ENCODE measurements at regions not wholly inside any gene's neighbourhood (a gene's known extent, or its start where the extent isn't known, plus 50 kb on each side); places are given as distances from the start of the nearest gene placed in this dataset.

DNA sequence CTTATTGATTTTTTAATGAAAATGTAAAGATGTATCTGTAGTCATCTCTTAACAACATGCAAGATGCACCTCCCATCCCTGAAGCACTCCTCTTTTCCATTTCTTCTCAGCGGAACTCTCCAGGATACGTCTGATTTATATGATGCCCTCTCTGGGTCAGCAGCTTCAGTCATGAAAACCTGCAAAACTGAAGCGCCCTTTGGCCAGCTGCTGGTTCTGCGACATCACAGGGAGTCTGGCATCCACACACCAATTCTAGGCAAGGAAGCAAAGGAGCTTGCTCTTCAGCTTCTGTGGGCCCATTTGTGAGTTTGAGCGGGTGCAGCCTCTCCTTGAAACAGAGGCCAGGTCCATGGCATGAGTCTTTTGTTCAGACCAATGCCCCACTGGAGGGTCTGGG, 1253.3 kb downstream of the TBC1D22A start:
- no peaks in the 10 kb centered on the region for H3K4me1 ChIP-seq
- H3K27ac ChIP-seq = no peak overlapping the region
- no peak overlapping the region for H3K4me3 ChIP-seq
- no peaks in the 10 kb centered on the region for H3K36me3 ChIP-seq
- peak; percentile 26 for DNase-seq (ENCODE audit: low spot score)
- H3K27me3 ChIP-seq = no peaks in the 10 kb centered on the region
- H3K9me3 ChIP-seq = peaks cover 0 to 15% of the 10 kb centered on the region in 2 donors
- TF ChIP-seq, protein P1, sequence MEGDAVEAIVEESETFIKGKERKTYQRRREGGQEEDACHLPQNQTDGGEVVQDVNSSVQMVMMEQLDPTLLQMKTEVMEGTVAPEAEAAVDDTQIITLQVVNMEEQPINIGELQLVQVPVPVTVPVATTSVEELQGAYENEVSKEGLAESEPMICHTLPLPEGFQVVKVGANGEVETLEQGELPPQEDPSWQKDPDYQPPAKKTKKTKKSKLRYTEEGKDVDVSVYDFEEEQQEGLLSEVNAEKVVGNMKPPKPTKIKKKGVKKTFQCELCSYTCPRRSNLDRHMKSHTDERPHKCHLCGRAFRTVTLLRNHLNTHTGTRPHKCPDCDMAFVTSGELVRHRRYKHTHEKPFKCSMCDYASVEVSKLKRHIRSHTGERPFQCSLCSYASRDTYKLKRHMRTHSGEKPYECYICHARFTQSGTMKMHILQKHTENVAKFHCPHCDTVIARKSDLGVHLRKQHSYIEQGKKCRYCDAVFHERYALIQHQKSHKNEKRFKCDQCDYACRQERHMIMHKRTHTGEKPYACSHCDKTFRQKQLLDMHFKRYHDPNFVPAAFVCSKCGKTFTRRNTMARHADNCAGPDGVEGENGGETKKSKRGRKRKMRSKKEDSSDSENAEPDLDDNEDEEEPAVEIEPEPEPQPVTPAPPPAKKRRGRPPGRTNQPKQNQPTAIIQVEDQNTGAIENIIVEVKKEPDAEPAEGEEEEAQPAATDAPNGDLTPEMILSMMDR (IDR thresholded peaks at IDR 0.05) = no peak

DNA sequence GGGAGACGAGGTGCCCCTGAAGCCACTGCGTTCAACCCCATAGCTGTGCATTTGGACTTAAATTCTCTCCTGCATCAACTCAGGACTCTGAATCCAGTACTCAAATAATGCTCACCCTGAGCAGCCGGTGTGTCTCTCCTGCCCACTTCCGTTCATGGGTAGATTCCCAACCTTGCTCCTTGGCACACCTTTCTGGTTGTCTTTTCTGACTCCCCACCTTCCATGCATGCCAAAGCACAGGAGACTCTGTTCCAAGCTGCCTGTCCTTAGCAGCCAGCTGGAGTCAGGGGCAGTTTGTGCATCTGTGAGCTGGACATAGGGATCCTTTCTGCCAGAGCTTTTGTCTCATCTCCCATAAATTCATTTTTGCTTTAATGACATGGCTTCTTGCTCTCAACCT, 1242.5 kb downstream of the TBC1D22A start:
- H3K4me3 ChIP-seq = no peak overlapping the region
- no peak overlapping the region for H3K27ac ChIP-seq

DNA sequence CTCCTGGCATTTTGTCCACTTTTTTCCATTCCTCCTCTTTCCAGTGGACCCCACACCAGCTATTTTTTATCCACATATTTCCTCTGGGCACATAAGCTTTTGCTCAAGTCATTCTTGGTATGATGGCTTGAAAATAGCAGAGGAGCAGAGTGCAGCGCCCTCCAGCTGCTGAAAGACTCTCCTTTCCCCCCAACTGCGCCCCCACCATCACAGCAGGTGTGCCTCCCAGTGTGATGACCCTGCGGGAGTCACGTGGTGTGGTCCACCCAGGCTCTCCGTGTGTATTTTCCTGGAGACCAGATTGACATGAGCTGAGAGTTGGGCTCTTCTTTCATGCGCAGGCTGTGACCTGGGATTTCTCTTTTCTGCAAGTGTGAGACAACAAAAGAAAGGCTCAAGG, 1241.6 kb downstream of the TBC1D22A start:
- no peaks in the 10 kb centered on the region for H3K36me3 ChIP-seq
- H3K27ac ChIP-seq = no peak overlapping the region
- TF ChIP-seq, protein P1 (IDR thresholded peaks at IDR 0.05) = no peak
- H3K27me3 ChIP-seq = no peaks in the 10 kb centered on the region
- no peaks in the 10 kb centered on the region for H3K9me3 ChIP-seq
- no peak for DNase-seq (ENCODE audit: low spot score)
- H3K4me3 ChIP-seq = no peak overlapping the region
- no peaks in the 10 kb centered on the region for H3K4me1 ChIP-seq

More for the DNA sequence above, 1242.5 kb downstream of the TBC1D22A start:
- DNase-seq (ENCODE audit: low spot score) = no peak
- Histone ChIP-seq H3K27me3 (no peaks in the 10 kb centered on the region), H3K9me3 (no peaks in the 10 kb centered on the region), H3K4me1 (no peaks in the 10 kb centered on the region), H3K36me3 (no peaks in the 10 kb centered on the region)
- TF ChIP-seq, protein P1 (IDR thresholded peaks at IDR 0.05) = no peak

DNA sequence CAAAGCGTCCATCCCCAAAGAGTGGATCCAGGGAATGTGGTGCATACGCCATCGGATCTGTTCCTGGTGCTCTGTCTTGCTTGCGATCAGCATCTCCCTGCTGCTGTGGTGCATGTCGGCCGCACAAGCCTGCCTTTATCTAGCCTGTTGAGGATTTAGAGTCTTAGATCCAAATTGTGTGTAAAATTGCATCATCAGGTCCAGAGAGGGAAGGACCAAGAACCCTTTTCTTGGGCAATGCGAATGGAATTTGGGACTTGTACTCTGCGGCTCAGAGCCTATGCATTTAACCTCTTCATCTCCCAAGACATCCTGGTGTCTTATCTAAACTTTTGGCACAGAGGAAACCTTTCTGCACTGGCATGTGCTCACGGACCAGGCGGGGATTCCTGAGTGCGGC, 1238.7 kb downstream of the TBC1D22A start:
- TF ChIP-seq, protein P1 (IDR thresholded peaks at IDR 0.05) = no peak
- no peak overlapping the region for H3K27ac ChIP-seq
- no peak for DNase-seq (ENCODE audit: low spot score)
- H3K36me3 ChIP-seq = no peaks in the 10 kb centered on the region
- no peak overlapping the region for H3K4me3 ChIP-seq
- H3K4me1 ChIP-seq = no peaks in the 10 kb centered on the region
- no peaks in the 10 kb centered on the region for H3K27me3 ChIP-seq
- H3K9me3 ChIP-seq = no peaks in the 10 kb centered on the region

DNA sequence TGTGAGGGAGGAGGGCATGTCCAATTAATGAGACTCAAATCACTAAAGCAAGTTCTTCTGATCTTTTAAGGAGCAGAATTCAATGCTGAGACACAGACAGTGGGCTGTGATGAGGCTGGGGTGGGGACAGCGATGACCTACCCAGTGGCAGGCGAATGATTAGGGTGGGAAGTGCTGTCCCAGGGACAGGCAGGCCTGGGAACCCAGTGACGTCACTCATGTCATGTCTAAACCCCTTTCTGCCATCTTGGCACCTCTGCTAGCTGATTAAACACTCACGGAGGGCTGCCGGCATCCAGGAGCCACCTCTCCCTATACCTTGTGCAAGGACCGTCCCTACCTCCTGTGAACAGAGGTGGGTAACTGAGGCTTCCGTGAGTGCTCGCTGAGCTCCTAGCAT, 1235.2 kb downstream of the TBC1D22A start:
- Histone ChIP-seq H3K4me3 (no peak overlapping the region), H3K27ac (no peak overlapping the region), H3K27me3 (no peaks in the 10 kb centered on the region), H3K36me3 (no peaks in the 10 kb centered on the region), H3K9me3 (no peaks in the 10 kb centered on the region), H3K4me1 (no peaks in the 10 kb centered on the region)
- TF ChIP-seq, protein P1 (IDR thresholded peaks at IDR 0.05) = no peak
- no peak for DNase-seq (ENCODE audit: low spot score)

DNA sequence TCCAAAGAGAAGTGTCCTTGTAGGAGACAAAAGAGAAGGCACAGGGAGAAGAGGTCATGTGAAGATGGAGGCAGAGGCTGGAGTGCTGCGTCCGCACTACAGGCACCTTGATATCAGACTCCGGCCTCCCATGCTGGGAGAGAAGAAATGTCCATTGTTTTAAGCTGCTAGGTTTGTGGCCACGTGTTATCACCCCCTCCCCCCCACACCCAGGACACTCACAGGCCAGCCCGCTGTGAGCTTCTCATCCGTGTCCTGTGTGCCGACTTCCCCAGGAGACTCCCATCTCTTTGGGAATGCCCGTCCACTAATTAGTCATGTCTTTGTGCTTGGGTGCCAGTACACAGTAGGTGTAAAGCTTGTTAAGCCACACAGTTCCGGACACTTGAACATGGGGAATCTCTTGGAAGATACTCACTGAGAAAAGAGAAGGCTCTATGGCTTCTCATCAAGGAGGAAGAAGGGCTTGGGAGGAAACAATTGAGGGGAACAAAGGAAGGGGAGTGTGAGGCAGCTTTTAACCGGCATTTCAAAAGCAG, 1234.7 kb downstream of the TBC1D22A start:
- H3K9me3 ChIP-seq = no peaks in the 10 kb centered on the region
- TF ChIP-seq, protein P1 (IDR thresholded peaks at IDR 0.05) = no peak
- DNase-seq (ENCODE audit: low spot score) = no peak
- no peaks in the 10 kb centered on the region for H3K4me1 ChIP-seq
- no peak overlapping the region for H3K27ac ChIP-seq
- H3K27me3 ChIP-seq = no peaks in the 10 kb centered on the region
- no peaks in the 10 kb centered on the region for H3K36me3 ChIP-seq
- H3K4me3 ChIP-seq = no peak overlapping the region

Data from right atrium auricular region (tissue), 2 donors.